ENCODE measurements at regions not wholly inside any gene's neighbourhood (a gene's known extent, or its start where the extent isn't known, plus 50 kb on each side); places are given as distances from the start of the nearest gene placed in this dataset.

DNA sequence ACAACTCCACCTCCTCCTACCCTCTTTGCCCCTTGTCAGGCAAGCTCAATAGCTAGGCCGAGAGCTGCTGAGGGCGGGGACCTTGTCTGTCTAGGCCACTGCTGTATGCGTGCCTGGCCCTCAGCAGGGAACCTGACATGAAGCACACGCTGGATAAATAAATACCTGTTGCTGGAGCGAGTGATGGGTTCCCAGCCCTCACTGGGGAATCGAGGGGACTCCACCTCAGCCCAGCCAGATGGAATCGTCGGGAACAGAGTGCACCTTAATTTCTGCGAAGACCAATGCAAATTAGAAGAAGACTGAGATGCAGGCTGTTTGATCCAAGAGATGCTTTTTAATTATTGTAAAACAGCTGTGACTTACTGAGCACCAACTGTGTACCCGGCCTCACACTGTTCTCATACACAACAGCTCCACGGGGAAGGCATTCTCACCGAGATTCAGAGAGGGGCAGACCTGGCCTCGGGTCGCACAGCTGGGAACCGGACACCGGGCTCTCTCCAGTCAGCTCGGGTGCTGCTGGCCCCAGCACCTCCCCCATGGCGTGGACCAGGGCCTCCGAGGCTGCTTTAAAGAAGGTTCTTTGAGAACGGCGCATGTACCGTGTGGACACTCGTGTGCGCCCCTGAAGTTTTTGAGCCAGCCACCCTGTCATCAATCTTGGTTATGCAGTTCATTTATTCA lies 109.7 kb upstream of the IER5L start:
- Histone ChIP-seq H4K5ac (ENCODE audit: insufficient read length, low read depth, low read length) (no peak overlapping the region), H4K8ac (ENCODE audit: extremely low read depth, insufficient read depth, low read length) (no peak overlapping the region; the same call in 1 of the 2 replicates), H3K4ac (replicated peaks; ENCODE audit: insufficient read length, low read depth, low read length) (no peak overlapping the region), H3K56ac (replicated peaks; ENCODE audit: insufficient read length, low read depth, low read length) (no peak overlapping the region), H2AK5ac (ENCODE audit: low read depth, low read length) (no peak overlapping the region), H2BK120ac (replicated peaks; ENCODE audit: low read depth, low read length) (no peak overlapping the region), H3K36me3 (ENCODE audit: control insufficient read depth in 2 of 4, insufficient read depth in 4 of 4, low read length in 3 of 4) (no peaks in the 10 kb centered on the region), H3K23me2 (ENCODE audit: low read depth, low read length) (no peaks in the 10 kb centered on the region), H3K4me1 (replicated peaks in 1 of 4; ENCODE audit: control insufficient read depth in 3 of 4, insufficient read depth in 4 of 4, low read length in 3 of 4) (peaks cover 0 to 12% (median 4%) of the 10 kb centered on the region in 4 experiments; a peak in 2 of 7 replicates), H3K14ac (ENCODE audit: insufficient read length) (no peak overlapping the region), H3K18ac (ENCODE audit: extremely low read depth, low read length) (no peak overlapping the region), H2BK5ac (ENCODE audit: low read depth, low read length) (no peak overlapping the region), H3K79me2 (ENCODE audit: control insufficient read depth in 1 of 2, insufficient read depth in 2 of 2, low read length in 2 of 2) (no peaks in the 10 kb centered on the region), H3K9ac (replicated peaks in 1 of 4; ENCODE audit: extremely low read depth in 1 of 4, low read depth in 3 of 4, low read length in 3 of 4) (no peak overlapping the region), H2BK12ac (ENCODE audit: low read depth, low read length) (no peak overlapping the region), H2BK15ac (ENCODE audit: low read length) (0 out of 2 replicates have a peak overlapping the region, but pooled peaks have one; percentile 81), H3K9me3 (ENCODE audit: insufficient read depth in 2 of 2, low read depth in 1 of 2, low read length in 1 of 2) (no peaks in the 10 kb centered on the region), H3K27me3 (replicated peaks in 1 of 4; ENCODE audit: control insufficient read depth in 3 of 4, extremely low read depth in 1 of 4, insufficient read depth in 3 of 4, low read length in 3 of 4) (no peaks in the 10 kb centered on the region; a peak in 1 of 7 replicates), H3K4me3 (ENCODE audit: extremely low read depth in 1 of 4, insufficient read depth in 2 of 4, low read depth in 3 of 4, low read length in 4 of 4) (no peak overlapping the region), H2BK20ac (ENCODE audit: low read length) (no peak overlapping the region), H3K23ac (ENCODE audit: insufficient read length) (no peak overlapping the region), H3K4me2 (ENCODE audit: insufficient read depth in 1 of 2, low read depth in 2 of 2, low read length in 2 of 2) (no peak overlapping the region), H4K91ac (replicated peaks; ENCODE audit: insufficient read length, low read length) (no peak overlapping the region), H3K27ac (ENCODE audit: low read depth, low read length) (no peak overlapping the region), H3K79me1 (ENCODE audit: low read depth, low read length) (no peaks in the 10 kb centered on the region), H2AFZ (ENCODE audit: low read length) (no peak overlapping the region), H4K20me1 (replicated peaks in 1 of 2; ENCODE audit: control insufficient read depth in 1 of 2, insufficient read depth in 2 of 2, low read length in 2 of 2) (no peaks in the 10 kb centered on the region)
- ChIA-PET POLR2A (ENCODE audit: partially characterized antibody) (interaction anchor here (0.5 to 2.5 kb wide), 3 partner anchors 10 to 32 kb away, joined by 3 to 14 read pairs (median 3); no protein-coding TSS in a partner anchor), CTCF (ENCODE audit: partially characterized antibody) (interaction anchor here (0.6 to 0.8 kb wide), 2 partner anchors 34 to 61 kb away, joined by 3 read pairs; no protein-coding TSS in a partner anchor)
- no peak for FAIRE-seq
- 81% methylated on average over 24 of the region's 24 CpGs; no CpG with 5 or more reads in 1 of the 2 experiments for WGBS, 2 experiments (ENCODE audit: extremely low coverage in 1 of 2, insufficient coverage in 1 of 2, insufficient read length in 1 of 2, insufficient replicate concordance in 2 of 2, low coverage in 1 of 2, low lambda C conversion rate in 2 of 2, missing lambda C conversion rate in 1 of 2)
- DNase-seq (ENCODE audit: low read depth in 1 of 2, low spot score in 2 of 2) = peak in 1 of 2 experiments; percentile 44
- TF ChIP-seq GTF2F1 (IDR thresholded peaks at IDR 0.05; ENCODE audit: borderline replicate concordance, low read depth, low read length) = no peak
- TF ChIP-seq, protein P1, sequence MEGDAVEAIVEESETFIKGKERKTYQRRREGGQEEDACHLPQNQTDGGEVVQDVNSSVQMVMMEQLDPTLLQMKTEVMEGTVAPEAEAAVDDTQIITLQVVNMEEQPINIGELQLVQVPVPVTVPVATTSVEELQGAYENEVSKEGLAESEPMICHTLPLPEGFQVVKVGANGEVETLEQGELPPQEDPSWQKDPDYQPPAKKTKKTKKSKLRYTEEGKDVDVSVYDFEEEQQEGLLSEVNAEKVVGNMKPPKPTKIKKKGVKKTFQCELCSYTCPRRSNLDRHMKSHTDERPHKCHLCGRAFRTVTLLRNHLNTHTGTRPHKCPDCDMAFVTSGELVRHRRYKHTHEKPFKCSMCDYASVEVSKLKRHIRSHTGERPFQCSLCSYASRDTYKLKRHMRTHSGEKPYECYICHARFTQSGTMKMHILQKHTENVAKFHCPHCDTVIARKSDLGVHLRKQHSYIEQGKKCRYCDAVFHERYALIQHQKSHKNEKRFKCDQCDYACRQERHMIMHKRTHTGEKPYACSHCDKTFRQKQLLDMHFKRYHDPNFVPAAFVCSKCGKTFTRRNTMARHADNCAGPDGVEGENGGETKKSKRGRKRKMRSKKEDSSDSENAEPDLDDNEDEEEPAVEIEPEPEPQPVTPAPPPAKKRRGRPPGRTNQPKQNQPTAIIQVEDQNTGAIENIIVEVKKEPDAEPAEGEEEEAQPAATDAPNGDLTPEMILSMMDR (IDR thresholded peaks at IDR 0.05; ENCODE audit: control extremely low read depth in 1 of 3, insufficient read depth in 1 of 3, low read depth in 1 of 3, low read length in 3 of 3) = no peak
- TF ChIP-seq, protein P2, sequence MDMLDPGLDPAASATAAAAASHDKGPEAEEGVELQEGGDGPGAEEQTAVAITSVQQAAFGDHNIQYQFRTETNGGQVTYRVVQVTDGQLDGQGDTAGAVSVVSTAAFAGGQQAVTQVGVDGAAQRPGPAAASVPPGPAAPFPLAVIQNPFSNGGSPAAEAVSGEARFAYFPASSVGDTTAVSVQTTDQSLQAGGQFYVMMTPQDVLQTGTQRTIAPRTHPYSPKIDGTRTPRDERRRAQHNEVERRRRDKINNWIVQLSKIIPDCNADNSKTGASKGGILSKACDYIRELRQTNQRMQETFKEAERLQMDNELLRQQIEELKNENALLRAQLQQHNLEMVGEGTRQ (IDR thresholded peaks at IDR 0.05; ENCODE audit: low read length) = no peak
- TF ChIP-seq TEAD4 (IDR thresholded peaks at IDR 0.05; ENCODE audit: low read depth, low read length) = no peak
- TF ChIP-seq, protein P3, sequence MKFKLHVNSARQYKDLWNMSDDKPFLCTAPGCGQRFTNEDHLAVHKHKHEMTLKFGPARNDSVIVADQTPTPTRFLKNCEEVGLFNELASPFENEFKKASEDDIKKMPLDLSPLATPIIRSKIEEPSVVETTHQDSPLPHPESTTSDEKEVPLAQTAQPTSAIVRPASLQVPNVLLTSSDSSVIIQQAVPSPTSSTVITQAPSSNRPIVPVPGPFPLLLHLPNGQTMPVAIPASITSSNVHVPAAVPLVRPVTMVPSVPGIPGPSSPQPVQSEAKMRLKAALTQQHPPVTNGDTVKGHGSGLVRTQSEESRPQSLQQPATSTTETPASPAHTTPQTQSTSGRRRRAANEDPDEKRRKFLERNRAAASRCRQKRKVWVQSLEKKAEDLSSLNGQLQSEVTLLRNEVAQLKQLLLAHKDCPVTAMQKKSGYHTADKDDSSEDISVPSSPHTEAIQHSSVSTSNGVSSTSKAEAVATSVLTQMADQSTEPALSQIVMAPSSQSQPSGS (IDR thresholded peaks at IDR 0.05; ENCODE audit: low read length) = no peak
- TF ChIP-seq, protein P4, sequence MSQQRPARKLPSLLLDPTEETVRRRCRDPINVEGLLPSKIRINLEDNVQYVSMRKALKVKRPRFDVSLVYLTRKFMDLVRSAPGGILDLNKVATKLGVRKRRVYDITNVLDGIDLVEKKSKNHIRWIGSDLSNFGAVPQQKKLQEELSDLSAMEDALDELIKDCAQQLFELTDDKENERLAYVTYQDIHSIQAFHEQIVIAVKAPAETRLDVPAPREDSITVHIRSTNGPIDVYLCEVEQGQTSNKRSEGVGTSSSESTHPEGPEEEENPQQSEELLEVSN (IDR thresholded peaks at IDR 0.05) = no peak
